Ishikawa (cell line): ENCODE measurements at regions not wholly inside any gene's neighbourhood (a gene's known extent, or its start where the extent isn't known, plus 50 kb on each side); places are given as distances from the start of the nearest gene placed in this dataset.

Experiments
- CEBPB ChIP-seq: IDR thresholded peaks from 2 replicates; pipeline ENCODE4 v1.6.1; 2012
- CREB1 ChIP-seq: IDR thresholded peaks from 2 replicates; pipeline ENCODE4 v1.6.1; 2012; ENCODE audit warnings: low read depth
- RAD21 ChIP-seq: IDR thresholded peaks from 2 replicates; pipeline ENCODE4 v1.6.1; 2012; ENCODE audit warnings: low read depth
- YY1 ChIP-seq: IDR thresholded peaks from 2 replicates; pipeline ENCODE4 v1.6.1; 2012; ENCODE audit warnings: low read depth
- TF ChIP-seq, protein P1 (sequence below): IDR thresholded peaks from 2 replicates; pipeline ENCODE4 v1.6.1; 2012

DNA sequence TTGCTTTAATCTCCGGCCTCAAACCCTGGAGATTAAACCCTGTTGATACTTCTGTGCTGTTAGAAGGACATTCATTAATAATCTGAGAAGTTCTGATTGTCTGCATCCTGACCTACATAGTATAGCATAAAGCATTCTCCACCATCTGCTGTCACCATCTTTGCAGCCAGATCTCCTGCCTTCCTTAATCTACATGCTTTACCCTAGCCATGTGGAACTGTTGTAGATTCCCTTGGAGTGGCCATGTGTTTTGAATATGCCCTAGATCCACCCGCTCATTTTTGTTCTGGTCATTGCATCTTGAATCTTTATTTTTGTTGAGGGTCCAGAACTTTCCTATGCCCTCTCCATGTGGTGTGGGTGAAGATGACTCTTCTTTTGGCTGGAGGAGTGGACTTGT is 110.3 kb downstream of the OXSM start:
- TF ChIP-seq CEBPB (no peak), YY1 (no peak), RAD21 (no peak), CREB1 (no peak)
- TF ChIP-seq, protein P1, sequence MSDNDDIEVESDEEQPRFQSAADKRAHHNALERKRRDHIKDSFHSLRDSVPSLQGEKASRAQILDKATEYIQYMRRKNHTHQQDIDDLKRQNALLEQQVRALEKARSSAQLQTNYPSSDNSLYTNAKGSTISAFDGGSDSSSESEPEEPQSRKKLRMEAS: no peak
